ENCODE measurements at regions not wholly inside any gene's neighbourhood (a gene's known extent, or its start where the extent isn't known, plus 50 kb on each side); places are given as distances from the start of the nearest gene placed in this dataset.

GRCh38 chr2:200013906-200014305 lies 58.5 kb downstream of the MAIP1 start:
- H3K79me2 ChIP-seq (ENCODE audit: control insufficient read depth, insufficient read depth, low read length) = no peaks in the 10 kb centered on the region
- CTCF ChIA-PET = no interaction called here
- H3K9me3 ChIP-seq (replicated peaks; ENCODE audit: control insufficient read depth, insufficient read depth, low read length) = no peaks in the 10 kb centered on the region
- no peak overlapping the region for H3K4me2 ChIP-seq (ENCODE audit: insufficient read depth, low read length)
- no TSS peak for BruUV-seq (replicated peaks)
- TF ChIP-seq EZH2 (IDR thresholded peaks at IDR 0.05; ENCODE audit: borderline replicate concordance, low read depth, low read length, severe bottlenecking) = no peak
- TF ChIP-seq CTCF (IDR thresholded peaks at IDR 0.05; ENCODE audit: extremely low read depth in 1 of 2, insufficient read depth in 1 of 2, low read depth in 1 of 2, low read length in 2 of 2) = no peak
- H3K4me3 ChIP-seq (replicated peaks in 1 of 3; ENCODE audit: insufficient read depth in 1 of 3, low read depth in 1 of 3, low read length in 3 of 3) = no peak overlapping the region
- POLR2A ChIA-PET = interaction anchor here (1.1 kb wide), 1 partner anchor 10 kb away, joined by 3 read pairs; no protein-coding TSS in a partner anchor
- no peak overlapping the region for H3K27ac ChIP-seq (ENCODE audit: insufficient read depth, low read depth, low read length)
- FAIRE-seq (no peak), DNase-seq (ENCODE audit: low read depth, low spot score) (no peak)
- no peaks in the 10 kb centered on the region for H3K4me1 ChIP-seq (ENCODE audit: control insufficient read depth, extremely low read depth, insufficient read depth, low read length)
- intact Hi-C loops (cut with micrococcal nuclease) = no loop called here
- no peaks in the 10 kb centered on the region for H4K20me1 ChIP-seq (replicated peaks; ENCODE audit: control insufficient read depth, extremely low read depth, insufficient read depth, low read length)
- H3K9ac ChIP-seq (replicated peaks; ENCODE audit: extremely low read depth, insufficient read depth, low read length) = no peak overlapping the region
- no peaks in the 10 kb centered on the region for H3K9me1 ChIP-seq (replicated peaks; ENCODE audit: control insufficient read depth, extremely low read depth, insufficient read depth, low read length)
- H3K36me3 ChIP-seq (ENCODE audit: control insufficient read depth in 2 of 2, extremely low read depth in 1 of 2, insufficient read depth in 2 of 2, low read length in 2 of 2) = no peaks in the 10 kb centered on the region
- dilution Hi-C loops (cut with MboI; ENCODE audit: extremely low pct_ligation_motif_present, low sequenced_read_pairs) = no loop called here
- peaks cover 2% of the 10 kb centered on the region in 2 experiments for H3K27me3 ChIP-seq (ENCODE audit: control insufficient read depth in 2 of 2, insufficient read depth in 2 of 2, low read length in 2 of 2)
- no peak overlapping the region for H2AFZ ChIP-seq (ENCODE audit: low read depth, low read length)

GRCh38 chr2:200021449-200022114 lies 66.2 kb downstream of the MAIP1 start:
- peaks cover 7% of the 10 kb centered on the region for H3K4me1 ChIP-seq (ENCODE audit: control insufficient read depth, extremely low read depth, insufficient read depth, low read length)
- intact Hi-C loops (cut with micrococcal nuclease) = no loop called here
- POLR2A ChIA-PET = no interaction called here

More at GRCh38 chr2:200021449-200022114, 66.2 kb downstream of the MAIP1 start:
- CTCF ChIA-PET = no interaction called here
- H3K27me3 ChIP-seq (ENCODE audit: control insufficient read depth in 2 of 2, insufficient read depth in 2 of 2, low read length in 2 of 2) = peaks cover 0 to 3% of the 10 kb centered on the region in 2 experiments
- no peak overlapping the region for H3K4me3 ChIP-seq (replicated peaks in 1 of 3; ENCODE audit: insufficient read depth in 1 of 3, low read depth in 1 of 3, low read length in 3 of 3)
- no peaks in the 10 kb centered on the region for H3K36me3 ChIP-seq (ENCODE audit: control insufficient read depth in 2 of 2, extremely low read depth in 1 of 2, insufficient read depth in 2 of 2, low read length in 2 of 2)
- DNase-seq (ENCODE audit: low read depth, low spot score) (no peak), FAIRE-seq (no peak)
- no peak overlapping the region for H3K4me2 ChIP-seq (ENCODE audit: insufficient read depth, low read length)
- no TSS peak for BruUV-seq (replicated peaks)
- H2AFZ ChIP-seq (ENCODE audit: low read depth, low read length) = no peak overlapping the region
- no peak overlapping the region for H3K27ac ChIP-seq (ENCODE audit: insufficient read depth, low read depth, low read length)
- TF ChIP-seq MYC (IDR thresholded peaks at IDR 0.05; ENCODE audit: low read depth, low read length) (no peak), POLR2A (IDR thresholded peaks at IDR 0.05; ENCODE audit: low read depth, low read length) (no peak), GATA2 (IDR thresholded peaks at IDR 0.05; ENCODE audit: insufficient read depth, insufficient read length, low read depth, low read length) (no peak), EZH2 (IDR thresholded peaks at IDR 0.05; ENCODE audit: borderline replicate concordance, low read depth, low read length, severe bottlenecking) (no peak), MAX (IDR thresholded peaks at IDR 0.05; ENCODE audit: insufficient read depth, insufficient read length) (no peak), JUN (IDR thresholded peaks at IDR 0.05; ENCODE audit: borderline replicate concordance, insufficient read depth, insufficient read length, low read depth) (no peak), POLR2AphosphoS5 (IDR thresholded peaks at IDR 0.05; ENCODE audit: insufficient read depth, low read depth, low read length) (no peak), CTCF (IDR thresholded peaks at IDR 0.05; ENCODE audit: extremely low read depth in 1 of 2, insufficient read depth in 1 of 2, low read depth in 1 of 2, low read length in 2 of 2) (no peak), FOS (IDR thresholded peaks at IDR 0.05; ENCODE audit: borderline replicate concordance, insufficient read depth, low read length) (no peak)
- H3K9me1 ChIP-seq (replicated peaks; ENCODE audit: control insufficient read depth, extremely low read depth, insufficient read depth, low read length) = no peaks in the 10 kb centered on the region
- no peaks in the 10 kb centered on the region for H3K9me3 ChIP-seq (replicated peaks; ENCODE audit: control insufficient read depth, insufficient read depth, low read length)
- dilution Hi-C loops (cut with MboI; ENCODE audit: extremely low pct_ligation_motif_present, low sequenced_read_pairs) = no loop called here
- H3K79me2 ChIP-seq (ENCODE audit: control insufficient read depth, insufficient read depth, low read length) = no peaks in the 10 kb centered on the region
- H3K9ac ChIP-seq (replicated peaks; ENCODE audit: extremely low read depth, insufficient read depth, low read length) = no peak overlapping the region
- H4K20me1 ChIP-seq (replicated peaks; ENCODE audit: control insufficient read depth, extremely low read depth, insufficient read depth, low read length) = no peaks in the 10 kb centered on the region

All from endothelial cell of umbilical vein (primary cell).